Activated naive CD4-positive, alpha-beta T cell treated with anti-CD3 and anti-CD28 coated beads for 36 hours (primary cell): ENCODE measurements at regions not wholly inside any gene's neighbourhood (a gene's known extent, or its start where the extent isn't known, plus 50 kb on each side); places are given as distances from the start of the nearest gene placed in this dataset.

Source experiments
- CTCF ChIA-PET: fragments of 350-600 bp; sonication (Branson Sonifier 250); formaldehyde crosslinking; loops from one replicate; lab custom pipeline; 2021; ENCODE audit warnings: antibody characterized with exemption; lab: Charles Lee
- DNase-seq: peaks from one replicate; pipeline ENCODE4 v3.0.0-alpha.2; 2020
- H3K27ac Mint-ChIP-seq: one replicate; pipeline ENCODE4 v1.8.0; 2021; ENCODE audit warnings: mild to moderate bottlenecking, mixed read lengths
- H3K27me3 Mint-ChIP-seq: one replicate; pipeline ENCODE4 v1.8.0; 2021; ENCODE audit warnings: low read depth, mixed read lengths
- H3K36me3 Mint-ChIP-seq: one replicate; pipeline ENCODE4 v1.8.0; 2021; ENCODE audit warnings: low read depth, mixed read lengths
- H3K4me1 Mint-ChIP-seq: one replicate; pipeline ENCODE4 v1.8.0; 2021; ENCODE audit warnings: low read depth, mixed read lengths
- H3K4me3 Mint-ChIP-seq: one replicate; pipeline ENCODE4 v1.8.0; 2021; ENCODE audit warnings: mild to moderate bottlenecking, moderate library complexity, mixed read lengths
- H3K9me3 Mint-ChIP-seq: one replicate; pipeline ENCODE4 v1.8.0; 2021; ENCODE audit warnings: mixed read lengths
- intact Hi-C: fragments of 100-400 bp; cut with micrococcal nuclease; formaldehyde crosslinking; loops from one replicate; pipeline ENCODE4 v1.15.1; 2023

DNA sequence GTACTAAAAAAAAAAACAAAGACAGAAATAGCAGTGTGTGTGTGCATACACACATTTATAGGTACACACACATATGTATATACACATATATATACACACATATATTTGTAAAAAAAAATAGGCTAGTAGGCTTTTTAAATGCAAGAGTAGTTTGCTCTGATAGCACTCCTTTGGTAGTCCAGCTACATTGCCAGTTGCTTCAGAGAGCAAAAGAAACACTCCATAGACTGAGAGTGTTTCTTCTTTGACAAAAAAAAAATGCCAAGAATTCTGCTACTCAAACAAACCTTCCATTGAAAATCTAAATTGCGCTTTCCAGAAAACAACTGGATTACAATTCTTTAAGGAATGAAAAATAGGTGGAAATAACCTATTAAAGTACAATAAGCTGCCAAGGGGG is 365.9 kb upstream of the GALNT5 start:
- intact Hi-C loops: loop anchor here (1.0 to 10.0 kb wide), 6 partner anchors 303 to 1514 kb away; no protein-coding TSS in a partner anchor
- DNase-seq: no peak
- no peaks in the 10 kb centered on the region for H3K36me3 Mint-ChIP-seq
- no peaks in the 10 kb centered on the region for H3K9me3 Mint-ChIP-seq
- peaks cover 5% of the 10 kb centered on the region for H3K4me1 Mint-ChIP-seq
- CTCF ChIA-PET: interaction anchor here (0.7 kb wide), 1 partner anchor 160 kb away, joined by 3 read pairs; no protein-coding TSS in a partner anchor
- H3K27ac Mint-ChIP-seq: no peak overlapping the region
- no peak overlapping the region for H3K4me3 Mint-ChIP-seq
- H3K27me3 Mint-ChIP-seq: peaks cover 14% of the 10 kb centered on the region

DNA sequence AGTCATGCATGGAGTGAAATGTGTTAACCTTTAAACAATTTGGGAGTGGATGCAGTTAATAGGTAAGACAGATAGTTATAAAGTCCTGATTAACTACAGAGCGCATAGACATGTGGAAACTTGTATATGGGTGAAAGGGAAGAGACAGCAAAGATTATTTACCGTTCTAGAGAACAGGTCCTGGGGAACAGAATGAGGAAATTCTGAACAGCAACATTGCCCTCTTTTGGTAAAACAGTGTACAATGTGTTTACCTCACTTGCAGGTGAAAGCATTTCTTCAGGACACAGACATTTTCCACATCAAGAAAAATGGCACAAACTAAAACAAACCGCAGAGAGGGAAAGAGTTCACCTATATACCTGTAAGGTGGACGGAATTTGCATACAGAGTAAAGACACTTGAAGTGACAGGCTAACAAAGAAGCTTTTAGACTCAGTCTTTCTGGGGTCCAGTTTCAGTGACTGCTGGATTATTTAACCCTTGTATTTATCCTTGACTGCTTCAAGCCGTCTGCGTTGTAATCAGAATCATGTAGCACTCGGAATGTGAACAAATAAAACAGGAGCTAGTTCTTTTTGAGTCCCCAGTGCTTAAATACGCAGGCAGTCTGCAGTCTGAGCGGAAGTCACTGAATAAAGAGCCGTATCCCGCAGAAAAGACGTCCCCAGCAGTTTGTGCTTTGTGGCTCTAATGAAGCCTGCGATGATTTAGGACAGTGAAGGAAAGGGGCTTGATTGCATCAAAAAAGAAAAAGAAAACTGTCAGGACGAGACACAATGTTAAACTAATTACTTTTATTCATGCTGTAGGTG is 364.8 kb upstream of the GALNT5 start:
- H3K27ac Mint-ChIP-seq: no peak overlapping the region
- no peaks in the 10 kb centered on the region for H3K9me3 Mint-ChIP-seq
- CTCF ChIA-PET: no interaction called here
- H3K4me3 Mint-ChIP-seq: no peak overlapping the region
- no peak for DNase-seq
- peaks cover 15% of the 10 kb centered on the region for H3K27me3 Mint-ChIP-seq
- H3K36me3 Mint-ChIP-seq: no peaks in the 10 kb centered on the region
- H3K4me1 Mint-ChIP-seq: peaks cover 5% of the 10 kb centered on the region
- intact Hi-C loops: loop anchor here (1.0 to 10.0 kb wide), 6 partner anchors 302 to 1515 kb away; no protein-coding TSS in a partner anchor

GRCh38 chr2:156896294-156896693 is 361.2 kb upstream of the GALNT5 start:
- no peaks in the 10 kb centered on the region for H3K9me3 Mint-ChIP-seq
- H3K27ac Mint-ChIP-seq: no peak overlapping the region
- peaks cover 15% of the 10 kb centered on the region for H3K27me3 Mint-ChIP-seq
- no peaks in the 10 kb centered on the region for H3K36me3 Mint-ChIP-seq
- peaks cover 5% of the 10 kb centered on the region for H3K4me1 Mint-ChIP-seq
- CTCF ChIA-PET: no interaction called here
- intact Hi-C loops: loop anchor here (5.0 to 10.0 kb wide), 3 partner anchors 311 to 821 kb away; no protein-coding TSS in a partner anchor
- no peak for DNase-seq
- H3K4me3 Mint-ChIP-seq: no peak overlapping the region

DNA sequence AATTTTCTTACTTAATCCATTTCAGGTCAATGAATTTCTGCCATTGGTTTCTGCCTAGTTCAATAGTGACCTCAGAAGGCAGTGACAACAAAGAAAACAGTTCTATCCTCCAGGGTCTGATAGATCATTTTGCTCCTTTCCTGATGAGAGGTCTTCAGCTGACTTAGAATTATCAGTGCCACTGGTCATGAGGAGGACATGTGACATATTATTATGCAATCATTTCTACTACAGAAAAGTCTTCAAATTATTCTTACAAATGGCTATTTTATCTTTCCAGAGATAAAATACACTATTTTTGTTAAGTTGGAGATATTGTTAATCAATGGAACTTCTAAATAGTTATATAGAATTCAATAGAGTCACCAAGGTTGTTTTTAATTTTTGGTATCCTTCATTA is 360.0 kb upstream of the GALNT5 start:
- no peak overlapping the region for H3K27ac Mint-ChIP-seq
- no peak for DNase-seq
- H3K4me1 Mint-ChIP-seq: peaks cover 5% of the 10 kb centered on the region
- H3K27me3 Mint-ChIP-seq: peaks cover 9% of the 10 kb centered on the region
- no peaks in the 10 kb centered on the region for H3K9me3 Mint-ChIP-seq
- no peaks in the 10 kb centered on the region for H3K36me3 Mint-ChIP-seq
- intact Hi-C loops: loop anchor here (5.0 to 10.0 kb wide), 3 partner anchors 313 to 823 kb away; no protein-coding TSS in a partner anchor
- H3K4me3 Mint-ChIP-seq: no peak overlapping the region
- CTCF ChIA-PET: no interaction called here

DNA sequence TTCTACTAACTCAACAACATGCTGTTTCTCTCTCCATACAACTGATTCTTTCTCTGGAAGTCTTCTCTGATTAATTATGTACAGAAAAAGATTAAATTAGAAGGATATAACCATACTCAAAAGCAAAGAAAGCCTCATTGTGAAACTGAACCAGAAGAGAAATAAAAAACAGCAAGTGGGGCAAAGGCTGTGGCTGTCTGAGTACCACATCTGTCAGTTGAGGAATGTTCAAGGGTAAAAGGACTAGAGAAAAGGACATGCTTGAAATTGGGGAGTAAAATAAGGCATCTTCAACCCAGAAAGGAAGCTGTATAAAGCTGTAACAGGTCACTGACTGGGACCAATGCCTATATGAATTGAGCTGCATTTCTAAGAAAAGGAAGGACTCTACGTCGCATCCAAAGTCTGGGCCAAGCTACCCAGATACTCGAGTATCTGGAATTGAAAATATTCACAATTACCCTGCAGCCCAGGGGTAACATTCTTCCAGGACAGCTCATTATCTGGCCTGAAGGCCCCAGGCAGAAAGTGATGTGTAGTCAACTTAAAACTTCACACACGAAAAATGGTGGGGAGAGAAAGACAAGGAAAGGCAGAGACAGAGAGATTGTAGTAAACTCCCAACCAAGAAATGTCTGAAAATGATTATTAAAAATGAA is 356.0 kb upstream of the GALNT5 start:
- no peaks in the 10 kb centered on the region for H3K36me3 Mint-ChIP-seq
- CTCF ChIA-PET: no interaction called here
- no peak overlapping the region for H3K27ac Mint-ChIP-seq
- DNase-seq: no peak
- H3K27me3 Mint-ChIP-seq: peaks cover 3% of the 10 kb centered on the region
- intact Hi-C loops: no loop called here
- H3K4me1 Mint-ChIP-seq: peaks cover under 1% of the 10 kb centered on the region
- H3K9me3 Mint-ChIP-seq: no peaks in the 10 kb centered on the region
- no peak overlapping the region for H3K4me3 Mint-ChIP-seq

GRCh38 chr2:156903335-156903734 is 354.2 kb upstream of the GALNT5 start:
- CTCF ChIA-PET: no interaction called here

DNA sequence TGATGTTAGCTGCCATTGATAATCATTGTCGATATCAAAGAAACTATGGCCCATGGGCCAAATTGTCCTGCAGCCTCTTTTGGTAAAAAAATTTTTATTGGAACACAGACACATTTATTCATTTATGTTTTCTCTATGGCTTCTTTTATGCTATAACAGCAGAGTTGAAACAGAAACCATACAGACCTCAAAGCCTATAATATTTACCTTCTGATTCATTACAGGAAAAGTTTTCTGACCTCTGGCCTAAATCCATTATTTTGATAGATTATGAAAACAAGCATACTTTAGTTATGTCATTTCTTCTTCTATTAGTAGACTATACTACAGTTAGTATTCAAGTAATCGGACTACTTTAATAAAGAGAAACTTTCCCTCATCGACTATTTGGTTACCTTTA is 349.7 kb upstream of the GALNT5 start:
- intact Hi-C loops: no loop called here
- Mint-ChIP-seq H3K9me3 (no peaks in the 10 kb centered on the region), H3K4me1 (no peaks in the 10 kb centered on the region), H3K4me3 (no peak overlapping the region), H3K27ac (no peak overlapping the region), H3K27me3 (no peaks in the 10 kb centered on the region), H3K36me3 (no peaks in the 10 kb centered on the region)
- no peak for DNase-seq
- CTCF ChIA-PET: no interaction called here

More at GRCh38 chr2:156903335-156903734, 354.2 kb upstream of the GALNT5 start:
- Mint-ChIP-seq H3K4me3 (no peak overlapping the region), H3K27ac (no peak overlapping the region), H3K36me3 (no peaks in the 10 kb centered on the region), H3K27me3 (peaks cover 2% of the 10 kb centered on the region), H3K9me3 (no peaks in the 10 kb centered on the region), H3K4me1 (no peaks in the 10 kb centered on the region)
- intact Hi-C loops: no loop called here
- DNase-seq: no peak

GRCh38 chr2:156908825-156909224 is 348.7 kb upstream of the GALNT5 start:
- intact Hi-C loops: no loop called here
- Mint-ChIP-seq H3K4me3 (no peak overlapping the region), H3K9me3 (no peaks in the 10 kb centered on the region), H3K4me1 (no peaks in the 10 kb centered on the region), H3K27ac (no peak overlapping the region), H3K27me3 (no peaks in the 10 kb centered on the region), H3K36me3 (no peaks in the 10 kb centered on the region)
- DNase-seq: no peak
- CTCF ChIA-PET: no interaction called here

DNA sequence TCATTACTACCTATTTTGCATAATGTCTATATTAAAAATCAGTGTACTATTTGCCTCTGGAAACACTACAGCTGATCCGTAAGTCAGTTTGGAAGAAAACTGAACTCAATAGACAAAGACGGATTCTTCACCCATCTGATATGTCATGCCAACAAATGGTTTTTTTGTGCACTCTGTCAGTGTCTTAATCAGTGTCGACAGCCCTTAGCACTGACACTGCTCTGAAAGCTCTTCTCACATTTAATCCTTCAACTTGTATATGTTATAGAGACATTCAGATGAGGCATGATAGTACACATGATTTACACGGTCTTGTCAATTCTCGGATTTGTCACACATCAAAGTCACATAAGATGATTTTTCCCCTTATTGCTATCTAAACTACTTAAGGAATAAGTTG is 347.5 kb upstream of the GALNT5 start:
- Mint-ChIP-seq H3K27ac (no peak overlapping the region), H3K36me3 (no peaks in the 10 kb centered on the region), H3K27me3 (no peaks in the 10 kb centered on the region), H3K9me3 (no peaks in the 10 kb centered on the region), H3K4me3 (no peak overlapping the region), H3K4me1 (no peaks in the 10 kb centered on the region)
- intact Hi-C loops: no loop called here
- CTCF ChIA-PET: no interaction called here
- no peak for DNase-seq

DNA sequence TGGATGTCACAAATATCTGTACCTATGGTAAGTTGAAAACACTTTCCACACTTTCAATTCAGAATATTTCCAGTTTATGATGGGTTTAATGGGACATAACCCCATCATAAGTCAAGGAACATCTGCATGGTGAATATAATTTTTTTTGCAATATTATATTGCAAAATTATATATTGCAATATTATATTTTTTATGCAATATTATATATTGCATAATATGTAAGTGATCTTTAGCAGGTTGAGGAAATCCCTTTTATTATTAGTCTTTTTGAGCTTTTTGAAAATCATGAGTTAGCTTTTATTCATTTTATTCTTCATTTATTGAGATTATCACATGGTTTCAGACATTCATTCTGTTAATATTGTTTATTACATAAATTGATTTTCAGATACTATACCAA is 342.2 kb upstream of the GALNT5 start:
- intact Hi-C loops: no loop called here
- H3K27me3 Mint-ChIP-seq: no peaks in the 10 kb centered on the region
- CTCF ChIA-PET: no interaction called here
- peaks cover 5% of the 10 kb centered on the region for H3K9me3 Mint-ChIP-seq
- H3K4me3 Mint-ChIP-seq: no peak overlapping the region
- no peak overlapping the region for H3K27ac Mint-ChIP-seq
- H3K4me1 Mint-ChIP-seq: no peaks in the 10 kb centered on the region
- DNase-seq: no peak
- no peaks in the 10 kb centered on the region for H3K36me3 Mint-ChIP-seq

GRCh38 chr2:156918410-156918809 is 339.1 kb upstream of the GALNT5 start:
- Mint-ChIP-seq H3K36me3 (no peaks in the 10 kb centered on the region), H3K27ac (no peak overlapping the region), H3K27me3 (no peaks in the 10 kb centered on the region), H3K4me3 (no peak overlapping the region), H3K9me3 (peaks cover 8% of the 10 kb centered on the region), H3K4me1 (no peaks in the 10 kb centered on the region)
- intact Hi-C loops: no loop called here
- CTCF ChIA-PET: interaction anchor here (0.7 kb wide), 1 partner anchor 251 kb away, joined by 3 read pairs; no protein-coding TSS in a partner anchor
- no peak for DNase-seq

DNA sequence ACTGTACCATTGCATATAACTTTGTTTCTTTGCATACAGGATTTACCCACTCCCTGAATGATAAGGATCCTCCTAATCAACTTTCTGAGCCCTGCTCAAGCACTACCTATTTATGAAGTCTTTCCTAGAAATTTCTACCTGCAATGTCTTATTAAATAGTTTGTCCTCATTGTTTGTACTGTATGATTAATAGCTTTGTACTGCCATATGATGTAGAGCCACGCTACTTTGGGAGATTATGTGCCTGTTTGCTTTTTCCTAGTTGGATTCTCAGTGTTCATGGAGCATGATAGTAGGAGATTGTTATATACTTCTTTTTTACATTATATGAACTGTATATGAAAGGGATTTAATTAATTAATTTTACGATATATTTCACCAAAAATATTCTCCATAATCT is 327.1 kb upstream of the GALNT5 start:
- CTCF ChIA-PET: no interaction called here
- Mint-ChIP-seq H3K4me1 (no peaks in the 10 kb centered on the region), H3K4me3 (no peak overlapping the region), H3K36me3 (no peaks in the 10 kb centered on the region), H3K9me3 (no peaks in the 10 kb centered on the region), H3K27ac (no peak overlapping the region), H3K27me3 (no peaks in the 10 kb centered on the region)
- intact Hi-C loops: no loop called here
- no peak for DNase-seq
